NB4 (cell line): ENCODE measurements at regions not wholly inside any gene's neighbourhood (a gene's known extent, or its start where the extent isn't known, plus 50 kb on each side); places are given as distances from the start of the nearest gene placed in this dataset.
"Not testable (repeated sequence)": the region's sequence is repeated elsewhere in the genome, so short reads cannot be mapped to it uniquely, and the experiment has no call there.

Source experiments
- MYC ChIP-seq: IDR thresholded peaks from 2 replicates; pipeline ENCODE4 v1.6.1; 2011; ENCODE audit warnings: low read depth, low read length
- POLR2A ChIP-seq: IDR thresholded peaks from 2 replicates; pipeline ENCODE4 v1.6.1; 2011; ENCODE audit warnings: mild to moderate bottlenecking; ENCODE audit not compliant: insufficient read length; ENCODE audit errors: extremely low read depth
- TF ChIP-seq, protein P1 (sequence below): IDR thresholded peaks from one replicate; pipeline ENCODE4 v1.5.1; 2012; ENCODE audit warnings: low read depth, low read length
- TF ChIP-seq, protein P2 (sequence below): IDR thresholded peaks from 2 replicates; pipeline ENCODE4 v1.6.1; 2011; ENCODE audit warnings: low read depth, low read length

DNA sequence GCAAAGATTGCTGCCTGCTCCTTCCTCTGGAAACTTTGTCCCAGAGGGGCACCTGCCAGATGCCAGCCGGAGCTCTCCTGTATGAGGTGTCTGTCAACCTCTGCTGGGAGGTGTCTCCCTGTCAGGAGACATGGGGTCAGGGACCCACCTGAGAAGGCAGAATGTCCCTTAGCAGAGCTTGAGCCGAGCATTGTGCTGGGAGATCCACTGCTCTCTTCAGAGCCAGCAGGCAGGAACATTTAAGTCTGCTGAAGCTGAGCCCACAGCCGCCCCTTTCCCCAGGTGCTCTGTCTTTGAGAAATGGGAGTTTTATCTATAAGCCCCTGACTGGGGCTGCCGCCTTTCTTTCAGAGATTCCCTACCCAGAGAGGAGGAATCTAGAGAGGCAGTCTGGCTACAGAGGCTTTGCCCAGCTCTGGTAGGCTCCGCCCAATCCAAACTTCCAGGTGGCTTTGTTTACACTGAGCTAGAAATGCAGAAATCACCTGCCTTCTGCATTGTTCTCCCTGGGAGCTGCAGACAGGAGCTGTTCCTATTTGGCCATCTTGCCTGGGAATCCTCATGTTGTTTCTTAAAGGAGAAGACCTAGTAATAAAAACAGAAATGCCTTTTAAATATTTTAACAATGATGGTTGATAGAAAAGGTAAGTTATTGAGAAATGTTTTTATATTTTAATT is 114.3 kb downstream of the VGLL3 start:
- TF ChIP-seq, protein P1, sequence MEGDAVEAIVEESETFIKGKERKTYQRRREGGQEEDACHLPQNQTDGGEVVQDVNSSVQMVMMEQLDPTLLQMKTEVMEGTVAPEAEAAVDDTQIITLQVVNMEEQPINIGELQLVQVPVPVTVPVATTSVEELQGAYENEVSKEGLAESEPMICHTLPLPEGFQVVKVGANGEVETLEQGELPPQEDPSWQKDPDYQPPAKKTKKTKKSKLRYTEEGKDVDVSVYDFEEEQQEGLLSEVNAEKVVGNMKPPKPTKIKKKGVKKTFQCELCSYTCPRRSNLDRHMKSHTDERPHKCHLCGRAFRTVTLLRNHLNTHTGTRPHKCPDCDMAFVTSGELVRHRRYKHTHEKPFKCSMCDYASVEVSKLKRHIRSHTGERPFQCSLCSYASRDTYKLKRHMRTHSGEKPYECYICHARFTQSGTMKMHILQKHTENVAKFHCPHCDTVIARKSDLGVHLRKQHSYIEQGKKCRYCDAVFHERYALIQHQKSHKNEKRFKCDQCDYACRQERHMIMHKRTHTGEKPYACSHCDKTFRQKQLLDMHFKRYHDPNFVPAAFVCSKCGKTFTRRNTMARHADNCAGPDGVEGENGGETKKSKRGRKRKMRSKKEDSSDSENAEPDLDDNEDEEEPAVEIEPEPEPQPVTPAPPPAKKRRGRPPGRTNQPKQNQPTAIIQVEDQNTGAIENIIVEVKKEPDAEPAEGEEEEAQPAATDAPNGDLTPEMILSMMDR: not testable (repeated sequence)
- TF ChIP-seq POLR2A, MYC: not testable (repeated sequence)
- TF ChIP-seq, protein P2, sequence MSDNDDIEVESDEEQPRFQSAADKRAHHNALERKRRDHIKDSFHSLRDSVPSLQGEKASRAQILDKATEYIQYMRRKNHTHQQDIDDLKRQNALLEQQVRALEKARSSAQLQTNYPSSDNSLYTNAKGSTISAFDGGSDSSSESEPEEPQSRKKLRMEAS: not testable (repeated sequence)
